Cerebellar cortex (tissue), 1 donor: ENCODE measurements at regions not wholly inside any gene's neighbourhood (a gene's known extent, or its start where the extent isn't known, plus 50 kb on each side); places are given as distances from the start of the nearest gene placed in this dataset.
A peak's percentile ranks its signal among the peaks of the same experiment; 100 is the strongest.

Experiments used
- DNase-seq: peaks from one replicate; pipeline ENCODE4 v3.0.0-alpha.2; 2015; ENCODE audit warnings: low spot score

GRCh38 chr4:16365036-16365569 lies 138.8 kb upstream of the TAPT1 start:
- DNase-seq = no peak

- no peak for DNase-seq
Measured at GRCh38 chr4:16360694-16361262, 134.5 kb upstream of the TAPT1 start.

- no peak for DNase-seq
Measured at GRCh38 chr4:16353165-16353564, 126.9 kb upstream of the TAPT1 start.

- DNase-seq = no peak
Measured at GRCh38 chr4:16351161-16351560, 124.9 kb upstream of the TAPT1 start.

- no peak for DNase-seq
Measured at GRCh38 chr4:16344853-16345252, 118.6 kb upstream of the TAPT1 start.

GRCh38 chr4:16337936-16338335 lies 111.7 kb upstream of the TAPT1 start:
- no peak for DNase-seq

- DNase-seq = no peak
Measured at GRCh38 chr4:16334601-16335000, 108.3 kb upstream of the TAPT1 start.

- DNase-seq = no peak
Measured at GRCh38 chr4:16329797-16330134, 103.5 kb upstream of the TAPT1 start.

GRCh38 chr4:16329125-16329796 lies 103.0 kb upstream of the TAPT1 start:
- no peak for DNase-seq

GRCh38 chr4:16322183-16322582 lies 95.9 kb upstream of the TAPT1 start:
- no peak for DNase-seq

GRCh38 chr4:16315456-16315855 lies 89.2 kb upstream of the TAPT1 start:
- no peak for DNase-seq

GRCh38 chr4:16310606-16311005 lies 84.3 kb upstream of the TAPT1 start:
- no peak for DNase-seq

- DNase-seq = no peak
Measured at GRCh38 chr4:16302648-16303047, 76.4 kb upstream of the TAPT1 start.

- DNase-seq = no peak
Measured at GRCh38 chr4:16297003-16297402, 70.7 kb upstream of the TAPT1 start.

- DNase-seq = no peak
Measured at GRCh38 chr4:16294455-16294854, 68.2 kb upstream of the TAPT1 start.

- no peak for DNase-seq
Measured at GRCh38 chr4:16293210-16293838, 67.1 kb upstream of the TAPT1 start.

- DNase-seq = no peak
Measured at GRCh38 chr4:16292585-16292984, 66.3 kb upstream of the TAPT1 start.

GRCh38 chr4:16290681-16291420 lies 64.6 kb upstream of the TAPT1 start:
- no peak for DNase-seq

GRCh38 chr4:16289897-16290554 lies 63.8 kb upstream of the TAPT1 start:
- peak; percentile 41 for DNase-seq

GRCh38 chr4:16284050-16284449 lies 57.8 kb upstream of the TAPT1 start:
- no peak for DNase-seq

- no peak for DNase-seq
Measured at GRCh38 chr4:16278178-16278577, 51.9 kb upstream of the TAPT1 start.
